HG03095 (cell line): ENCODE measurements at regions not wholly inside any gene's neighbourhood (a gene's known extent, or its start where the extent isn't known, plus 50 kb on each side); places are given as distances from the start of the nearest gene placed in this dataset.

Source experiments
- ATAC-seq: cut with Tn5 transposase; IDR thresholded peaks from one replicate; pipeline ENCODE4 v1.9.1; 2021; ENCODE audit warnings: moderate library complexity; ENCODE audit not compliant: unreplicated experiment

DNA sequence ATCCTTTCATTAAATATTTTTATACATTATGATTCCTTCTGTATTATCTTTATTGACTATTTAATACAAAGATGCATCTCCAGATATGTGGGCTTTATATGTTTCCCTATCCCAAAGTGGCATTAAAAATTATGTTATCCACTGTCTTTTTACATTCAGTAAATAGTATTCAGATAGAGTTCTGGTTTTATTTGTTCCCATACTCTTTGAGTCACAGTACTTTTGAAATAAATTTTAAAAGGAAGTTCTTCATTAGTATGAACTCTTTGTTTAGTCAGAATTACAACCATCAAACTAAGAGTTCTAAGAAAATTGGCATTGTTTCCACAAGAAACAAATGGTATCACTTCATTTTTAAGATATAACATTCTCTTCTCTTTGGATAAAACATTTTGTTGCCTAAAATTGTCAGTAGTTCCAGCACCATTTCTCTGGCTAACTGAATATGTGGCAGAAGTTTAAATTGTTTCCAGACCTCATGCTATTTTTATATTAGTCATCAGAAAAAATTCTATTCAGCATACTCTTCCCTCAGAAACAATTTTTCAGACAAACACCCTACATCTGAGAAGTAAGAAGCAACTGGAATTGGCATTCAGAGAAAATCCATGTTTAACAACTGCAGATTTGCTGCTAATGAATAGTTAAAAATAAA, 88.5 kb upstream of the COL5A2 start:
- ATAC-seq: no peak

- no peak for ATAC-seq
Observed at GRCh38 chr2:189268763-189269162, 89.2 kb upstream of the COL5A2 start.

GRCh38 chr2:189273734-189274133, 94.2 kb upstream of the COL5A2 start:
- no peak for ATAC-seq

- ATAC-seq: no peak
Observed at GRCh38 chr2:189274361-189274760, 94.8 kb upstream of the COL5A2 start.

GRCh38 chr2:189276277-189276676, 96.7 kb upstream of the COL5A2 start:
- ATAC-seq: no peak

DNA sequence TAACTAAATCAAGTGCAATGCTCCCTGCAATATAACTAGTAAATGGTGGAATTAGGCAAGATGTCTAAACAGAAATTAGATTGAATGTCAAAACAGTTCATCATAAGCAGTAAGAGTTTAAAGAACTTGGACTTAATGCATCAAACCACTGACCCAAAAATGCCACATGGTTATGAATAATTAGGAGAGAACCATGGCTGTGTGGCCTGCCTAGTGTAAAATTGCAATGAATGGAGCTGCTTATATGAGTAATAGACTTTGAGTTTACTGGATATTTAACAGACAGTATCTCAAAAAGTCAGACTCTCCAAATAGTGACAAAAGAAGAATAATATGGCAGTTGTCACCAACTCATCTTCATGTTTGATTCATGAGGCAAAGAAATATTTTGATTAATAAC, 101.6 kb upstream of the COL5A2 start:
- no peak for ATAC-seq

- ATAC-seq: no peak
Observed at GRCh38 chr2:189285349-189285748, 105.8 kb upstream of the COL5A2 start.

DNA sequence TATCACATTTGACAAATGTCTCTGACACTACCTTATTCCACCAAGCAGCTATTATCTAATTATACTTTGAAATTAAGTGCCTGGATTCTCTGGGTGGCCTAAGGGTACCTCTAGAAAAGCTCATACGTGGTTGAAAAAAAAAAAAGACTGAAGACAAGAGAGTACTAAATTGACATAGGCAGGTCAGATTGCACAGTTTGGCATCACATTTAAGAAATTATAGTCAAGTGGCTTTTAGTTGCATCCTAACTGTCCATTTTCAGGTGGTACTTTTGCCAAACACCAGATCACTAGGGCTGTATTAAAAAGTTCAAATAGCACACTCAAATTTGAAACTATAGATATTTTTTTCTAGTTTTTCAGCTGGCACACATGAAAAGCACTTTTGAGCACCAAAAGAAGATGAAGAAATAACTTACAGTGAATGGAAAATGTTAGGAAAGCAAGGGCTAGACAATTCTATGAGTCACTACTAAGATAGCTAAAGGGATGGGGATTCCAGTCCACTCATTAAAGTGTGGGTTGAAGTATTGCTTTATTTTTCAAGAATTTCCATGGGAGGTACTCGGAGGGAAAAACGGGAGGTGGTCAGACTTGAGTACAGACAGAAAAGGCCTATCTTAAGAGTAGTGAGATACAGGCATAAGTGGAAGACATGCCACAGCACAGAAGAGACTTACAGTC, 106.5 kb upstream of the COL5A2 start:
- no peak for ATAC-seq

DNA sequence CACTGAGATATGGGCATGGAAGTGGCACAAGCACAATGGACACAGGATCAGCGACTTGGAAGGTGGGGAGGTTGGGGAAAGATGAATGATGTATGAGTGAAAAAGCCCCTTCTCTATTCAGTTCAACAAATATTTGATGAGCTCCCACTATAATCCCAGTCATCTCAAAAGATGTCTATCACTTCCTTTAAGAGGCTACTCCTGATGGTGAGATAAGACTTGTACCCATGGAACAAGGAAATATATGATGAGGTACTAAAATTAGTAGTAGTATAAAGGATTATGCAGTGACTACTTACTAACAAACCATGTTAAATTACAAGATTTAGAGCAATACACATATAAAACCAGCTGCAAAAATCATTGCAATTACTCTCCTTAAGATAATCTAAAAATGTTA, 107.8 kb upstream of the COL5A2 start:
- ATAC-seq: no peak

DNA sequence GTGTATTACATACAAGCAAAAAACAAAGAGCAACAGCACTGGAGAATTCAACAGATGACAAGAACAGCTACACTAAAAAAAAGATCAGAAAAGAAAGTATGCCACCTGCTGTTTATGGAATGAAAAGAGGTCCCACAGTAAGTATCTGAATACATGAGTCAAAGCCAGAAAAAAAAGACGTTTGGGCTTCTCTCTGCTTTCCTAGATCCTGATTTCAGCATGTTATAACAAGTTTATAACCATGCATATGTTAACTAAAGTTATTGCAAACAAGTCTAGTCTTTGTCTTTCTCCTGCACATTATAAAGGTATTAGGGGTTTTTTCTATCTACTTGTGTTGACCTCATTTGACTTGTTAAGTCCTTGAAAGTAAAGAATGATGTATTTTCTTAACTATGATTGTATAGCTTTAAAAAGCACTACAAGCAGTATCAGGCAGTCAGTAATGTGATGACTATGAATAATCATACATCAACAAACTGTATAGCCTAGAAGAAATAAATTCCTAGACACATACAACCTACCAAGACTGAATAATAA, 108.5 kb upstream of the COL5A2 start:
- peak; percentile 66 for ATAC-seq

DNA sequence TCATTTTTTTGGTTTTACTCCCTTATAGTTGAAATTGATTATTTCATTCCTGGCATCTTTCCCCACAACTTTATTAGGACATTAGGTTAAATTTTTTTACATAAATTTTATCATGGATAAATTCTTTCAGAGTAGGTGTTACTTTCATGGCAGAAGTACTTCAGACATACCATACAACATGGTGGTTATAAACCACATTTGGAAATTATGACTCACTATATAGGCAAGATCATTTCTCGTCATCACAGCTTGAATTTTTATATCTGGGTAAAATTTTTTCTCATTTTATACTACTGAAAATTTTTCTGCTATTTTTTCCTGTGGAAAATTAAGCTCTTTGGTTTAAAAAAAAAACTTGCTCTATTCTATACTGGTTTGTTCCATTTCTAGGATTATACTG, 111.9 kb upstream of the COL5A2 start:
- ATAC-seq: no peak

DNA sequence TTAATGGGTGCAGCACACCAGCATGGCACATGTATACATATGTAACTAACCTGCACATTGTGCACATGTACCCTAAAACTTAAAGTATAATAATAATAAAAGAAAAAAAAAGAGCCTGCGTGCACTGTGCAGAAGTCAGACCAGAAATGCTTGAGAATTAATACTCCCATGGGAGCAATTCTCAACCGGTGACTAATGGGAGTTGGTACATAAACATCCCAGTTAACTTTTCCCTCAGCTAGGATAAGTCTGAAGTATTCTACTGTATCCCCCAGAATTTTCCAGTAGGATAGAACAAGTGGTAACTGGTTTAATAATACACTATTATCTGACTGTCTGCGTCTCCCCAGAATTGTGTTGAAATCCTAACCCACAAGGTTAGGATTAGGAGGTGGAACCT, 113.6 kb upstream of the COL5A2 start:
- ATAC-seq: no peak

- ATAC-seq: no peak
Observed at GRCh38 chr2:189297446-189297845, 117.9 kb upstream of the COL5A2 start.

DNA sequence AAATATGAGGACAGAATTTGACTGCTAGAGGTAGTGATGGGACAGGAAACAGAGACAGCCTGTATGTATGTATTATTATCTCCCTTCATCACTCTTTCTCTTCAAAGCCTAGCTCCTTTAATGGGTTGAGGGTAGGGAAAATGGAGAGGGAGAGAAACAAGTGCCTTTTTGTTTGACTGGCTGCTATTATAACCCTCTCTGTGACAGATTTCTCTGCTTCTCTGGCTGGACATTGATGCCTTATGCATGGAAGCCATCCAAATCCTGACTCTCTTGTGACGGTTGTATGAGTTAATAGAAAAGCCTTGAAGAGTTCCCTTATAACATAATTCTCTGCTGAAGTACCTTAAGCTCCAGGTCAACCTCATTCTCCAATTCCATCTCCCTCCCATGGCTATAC, 118.5 kb upstream of the COL5A2 start:
- ATAC-seq: no peak

GRCh38 chr2:189298481-189298880, 118.9 kb upstream of the COL5A2 start:
- no peak for ATAC-seq

DNA sequence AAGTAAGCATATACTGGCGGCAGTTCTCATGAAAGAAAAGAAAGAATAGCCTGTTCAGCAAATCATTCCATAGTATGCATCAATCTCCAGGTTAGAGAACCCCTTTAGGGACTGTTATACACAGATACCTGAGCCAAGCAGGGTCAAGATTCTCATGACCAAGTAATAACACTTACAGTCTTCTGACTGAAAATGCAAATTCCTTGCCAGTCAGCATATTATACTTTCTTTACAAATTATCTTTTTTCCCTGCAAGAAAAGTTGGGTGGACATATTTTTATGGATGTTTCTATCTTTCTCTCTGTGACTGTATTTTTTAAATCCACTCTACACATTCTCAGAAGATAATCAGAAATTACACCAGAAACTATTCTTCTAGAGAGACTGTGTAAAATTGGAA, 120.4 kb upstream of the COL5A2 start:
- no peak for ATAC-seq

DNA sequence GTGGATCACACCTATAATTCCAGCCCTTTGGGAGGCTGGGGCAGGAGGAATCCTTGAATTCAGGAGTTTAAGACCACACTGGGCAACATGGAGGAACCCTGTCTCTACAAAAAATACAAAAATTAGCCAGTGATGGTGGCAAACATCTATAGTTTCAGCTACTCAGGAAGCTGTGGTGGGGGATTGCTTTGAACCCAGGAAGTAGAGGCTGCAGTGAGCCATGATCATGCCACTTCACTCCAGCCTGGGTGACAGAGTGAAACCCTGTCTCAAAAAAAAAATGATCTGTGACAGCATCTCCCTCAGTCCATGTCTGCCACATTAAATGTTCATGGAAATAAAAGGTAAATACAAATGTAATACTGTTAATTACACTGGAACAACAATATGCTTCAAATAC, 121.4 kb upstream of the COL5A2 start:
- no peak for ATAC-seq

- no peak for ATAC-seq
Observed at GRCh38 chr2:189302274-189302948, 122.8 kb upstream of the COL5A2 start.

DNA sequence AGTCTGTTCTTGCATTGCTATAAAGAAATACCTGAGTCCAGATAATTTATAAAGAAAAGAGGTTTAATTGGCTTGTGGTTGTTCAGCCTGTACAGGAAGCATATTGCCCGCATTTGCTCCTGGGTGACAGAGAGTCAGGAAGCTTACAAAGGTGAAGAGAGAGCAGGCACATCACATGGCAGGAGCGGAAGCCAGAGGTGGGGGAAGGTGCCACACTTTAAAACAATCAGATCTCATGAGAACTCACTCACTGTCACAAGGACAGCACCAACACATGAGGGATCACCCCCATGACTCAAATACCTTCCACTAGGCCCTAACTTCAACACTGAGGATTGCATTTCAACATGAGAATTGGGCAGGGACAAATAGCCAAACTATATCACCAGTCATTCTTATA, 124.8 kb upstream of the COL5A2 start:
- no peak for ATAC-seq

- no peak for ATAC-seq
Observed at GRCh38 chr2:189305291-189305943, 125.9 kb upstream of the COL5A2 start.

- ATAC-seq: no peak
Observed at GRCh38 chr2:189306525-189306924, 127.0 kb upstream of the COL5A2 start.
